ENCODE measurements at regions not wholly inside any gene's neighbourhood (a gene's known extent, or its start where the extent isn't known, plus 50 kb on each side); places are given as distances from the start of the nearest gene placed in this dataset.
A peak's percentile ranks its signal among the peaks of the same experiment; 100 is the strongest.
"Not testable (repeated sequence)": the region's sequence is repeated elsewhere in the genome, so short reads cannot be mapped to it uniquely, and the experiment has no call there.

GRCh38 chrX:127404161-127404560 is 584.6 kb downstream of the PRR32 start:
- ATAC-seq (no peak), DNase-seq (ENCODE audit: low read depth in 1 of 2, low spot score in 1 of 2) (no peak), FAIRE-seq (peak; percentile 28)
- H3K4me2 ChIP-seq, result no peak overlapping the region
- 18% methylated on average over 1 of the region's 1 CpG for WGBS (ENCODE audit: missing lambda C conversion rate)
- ChIA-PET POLR2A (no interaction called here), CTCF (no interaction called here)
- TF ChIP-seq REST (IDR thresholded peaks at IDR 0.05) (no peak), BHLHE40 (IDR thresholded peaks at IDR 0.05; ENCODE audit: low read depth, low read length) (no peak), ATOH8 (CRISPR knock-in tag; IDR thresholded peaks at IDR 0.05; ENCODE audit: low read depth) (no peak), ELK1 (IDR thresholded peaks at IDR 0.05; ENCODE audit: low read depth, low read length) (no peak), CEBPB (IDR thresholded peaks at IDR 0.05) (no peak), JUNB (IDR thresholded peaks at IDR 0.05) (no peak), CBX8 (IDR thresholded peaks at IDR 0.05) (no peak), KDM1A (IDR thresholded peaks at IDR 0.05; ENCODE audit: low read depth) (no peak), ZFP36 (IDR thresholded peaks at IDR 0.05; ENCODE audit: borderline replicate concordance, partially characterized antibody) (no peak), MAFK (IDR thresholded peaks at IDR 0.05; ENCODE audit: partially characterized antibody) (no peak), NR3C1 (IDR thresholded peaks at IDR 0.05) (no peak)
- H3K4me3 ChIP-seq, result no peak overlapping the region
- no peak overlapping the region for H3K27ac ChIP-seq
- no peaks in the 10 kb centered on the region for H3K4me1 ChIP-seq
- H3K9me3 ChIP-seq, result no peaks in the 10 kb centered on the region

GRCh38 chrX:127400231-127400630 is 580.7 kb downstream of the PRR32 start:
- POLR2A ChIA-PET; ATAC-seq; H3K27ac ChIP-seq; FAIRE-seq; CTCF ChIA-PET; H3K4me2 ChIP-seq; DNase-seq (ENCODE audit: low read depth in 1 of 2, low spot score in 1 of 2); H3K4me3 ChIP-seq; H3K4me1 ChIP-seq; H3K9me3 ChIP-seq: not testable (repeated sequence)
- 11% methylated on average over 4 of the region's 4 CpGs for WGBS (ENCODE audit: missing lambda C conversion rate)

GRCh38 chrX:127390316-127390715 is 570.8 kb downstream of the PRR32 start:
- ChIA-PET CTCF (no interaction called here), POLR2A (no interaction called here)
- 20% methylated on average over 4 of the region's 4 CpGs for WGBS (ENCODE audit: missing lambda C conversion rate)
- DNase-seq (ENCODE audit: low read depth in 1 of 2, low spot score in 1 of 2) (no peak), ATAC-seq (no peak), FAIRE-seq (no peak)
- Histone ChIP-seq H3K4me1 (no peaks in the 10 kb centered on the region), H3K4me3 (no peak overlapping the region), H3K9me3 (no peaks in the 10 kb centered on the region), H3K4me2 (no peak overlapping the region), H3K27ac (no peak overlapping the region)
- TF ChIP-seq RARB (CRISPR knock-in tag; IDR thresholded peaks at IDR 0.05) (no peak), JUN (IDR thresholded peaks at IDR 0.05) (no peak), SREBF2 (IDR thresholded peaks at IDR 0.05) (no peak), CBX2 (IDR thresholded peaks at IDR 0.05; ENCODE audit: borderline replicate concordance, low read depth) (no peak)

- DNase-seq (ENCODE audit: low read depth in 1 of 2, low spot score in 1 of 2) (no peak), FAIRE-seq (no peak), ATAC-seq (no peak)
- no peaks in the 10 kb centered on the region for H3K4me1 ChIP-seq
- POLR2A ChIA-PET, result no interaction called here
- no peak overlapping the region for H3K4me3 ChIP-seq
- WGBS (ENCODE audit: missing lambda C conversion rate), result no CpG with 5 or more reads among the region's 1 CpG
- no peak overlapping the region for H3K27ac ChIP-seq
- no peaks in the 10 kb centered on the region for H3K9me3 ChIP-seq
- TF ChIP-seq CHD4 (IDR thresholded peaks at IDR 0.05; ENCODE audit: borderline replicate concordance), result no peak
- TF ChIP-seq ZC3H11A (IDR thresholded peaks at IDR 0.05), result no peak
- no peak for TF ChIP-seq PBX3 (IDR thresholded peaks at IDR 0.05)
- no peak for TF ChIP-seq HDAC2 (IDR thresholded peaks at IDR 0.05)
- no peak for TF ChIP-seq KDM1A (IDR thresholded peaks at IDR 0.05; ENCODE audit: low read depth)
- TF ChIP-seq HOXA7 (CRISPR knock-in tag; IDR thresholded peaks at IDR 0.05), result no peak
- TF ChIP-seq TP53 (CRISPR knock-in tag; IDR thresholded peaks at IDR 0.05), result no peak
- no peak for TF ChIP-seq ESRRA (IDR thresholded peaks at IDR 0.05; ENCODE audit: borderline replicate concordance, low read length)
- CTCF ChIA-PET, result no interaction called here
- no peak overlapping the region for H3K4me2 ChIP-seq
Measured at GRCh38 chrX:127389900-127390299, 570.4 kb downstream of the PRR32 start.
